ENCODE measurements at regions not wholly inside any gene's neighbourhood (a gene's known extent, or its start where the extent isn't known, plus 50 kb on each side); places are given as distances from the start of the nearest gene placed in this dataset.

DNA sequence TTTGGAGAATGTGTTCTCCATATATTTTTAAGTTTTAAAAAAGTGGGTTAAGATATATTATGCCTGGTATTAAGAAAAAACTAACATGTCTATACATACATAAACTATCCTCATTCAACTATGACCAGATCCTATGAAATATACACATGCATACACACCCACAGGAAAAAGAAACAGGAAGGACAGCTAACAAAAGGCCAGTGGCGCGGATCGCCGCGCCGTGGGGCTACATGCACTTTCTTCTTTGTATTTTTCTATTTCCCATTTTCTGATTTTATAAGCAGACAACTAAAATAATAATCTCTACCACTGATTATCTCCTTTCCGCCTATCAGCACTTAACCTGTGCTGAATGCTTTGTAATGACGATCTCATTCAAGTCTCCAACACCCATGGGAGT, 160.1 kb downstream of the OR4M2 start:
- TF ChIP-seq, protein P1, sequence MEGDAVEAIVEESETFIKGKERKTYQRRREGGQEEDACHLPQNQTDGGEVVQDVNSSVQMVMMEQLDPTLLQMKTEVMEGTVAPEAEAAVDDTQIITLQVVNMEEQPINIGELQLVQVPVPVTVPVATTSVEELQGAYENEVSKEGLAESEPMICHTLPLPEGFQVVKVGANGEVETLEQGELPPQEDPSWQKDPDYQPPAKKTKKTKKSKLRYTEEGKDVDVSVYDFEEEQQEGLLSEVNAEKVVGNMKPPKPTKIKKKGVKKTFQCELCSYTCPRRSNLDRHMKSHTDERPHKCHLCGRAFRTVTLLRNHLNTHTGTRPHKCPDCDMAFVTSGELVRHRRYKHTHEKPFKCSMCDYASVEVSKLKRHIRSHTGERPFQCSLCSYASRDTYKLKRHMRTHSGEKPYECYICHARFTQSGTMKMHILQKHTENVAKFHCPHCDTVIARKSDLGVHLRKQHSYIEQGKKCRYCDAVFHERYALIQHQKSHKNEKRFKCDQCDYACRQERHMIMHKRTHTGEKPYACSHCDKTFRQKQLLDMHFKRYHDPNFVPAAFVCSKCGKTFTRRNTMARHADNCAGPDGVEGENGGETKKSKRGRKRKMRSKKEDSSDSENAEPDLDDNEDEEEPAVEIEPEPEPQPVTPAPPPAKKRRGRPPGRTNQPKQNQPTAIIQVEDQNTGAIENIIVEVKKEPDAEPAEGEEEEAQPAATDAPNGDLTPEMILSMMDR (optimal IDR thresholded peaks at IDR 0.05 in 1 of 3, IDR thresholded peaks at IDR 0.05 in 1 of 3, conservative IDR thresholded peaks at IDR 0.05 in 1 of 3; ENCODE audit: extremely low read depth in 1 of 3, insufficient read depth in 2 of 3, low read length in 3 of 3) = no peak
- no peak for TF ChIP-seq EZH2 (IDR thresholded peaks at IDR 0.05; ENCODE audit: low read length)
